Progenitor cell of endocrine pancreas (in vitro differentiated cells): ENCODE measurements at regions not wholly inside any gene's neighbourhood (a gene's known extent, or its start where the extent isn't known, plus 50 kb on each side); places are given as distances from the start of the nearest gene placed in this dataset.
A peak's percentile ranks its signal among the peaks of the same experiment; 100 is the strongest.

Experiments used
- DNase-seq: peaks from one replicate; pipeline ENCODE4 v3.0.0; 2021; ENCODE audit warnings: low spot score; ENCODE audit not compliant: unreplicated experiment
- H3K27ac Mint-ChIP-seq: 2 replicates; pipeline ENCODE4 v1.8.0; 2021; ENCODE audit warnings: mild to moderate bottlenecking, moderate library complexity, mixed read lengths
- H3K27me3 Mint-ChIP-seq: 2 replicates; pipeline ENCODE4 v1.8.0; 2021; ENCODE audit warnings: mixed read lengths
- H3K36me3 Mint-ChIP-seq: 2 replicates; pipeline ENCODE4 v1.8.0; 2022; ENCODE audit warnings: mixed read lengths; ENCODE audit not compliant: insufficient read depth
- H3K4me1 Mint-ChIP-seq: 2 replicates; pipeline ENCODE4 v1.8.0; 2021; ENCODE audit warnings: low read depth, mixed read lengths
- H3K4me3 Mint-ChIP-seq: 2 replicates; pipeline ENCODE4 v1.8.0; 2021; ENCODE audit warnings: low read depth, mild to moderate bottlenecking, moderate library complexity, mixed read lengths
- H3K9me3 Mint-ChIP-seq: 2 replicates; pipeline ENCODE4 v1.8.0; 2021; ENCODE audit warnings: low read depth, mixed read lengths
- TF ChIP-seq, protein P1 (sequence below): fragments of 200-600 bp; sonication (generic); IDR thresholded peaks from one replicate; pipeline ENCODE4 v1.5.0; 2021; ENCODE audit warnings: antibody characterized with exemption, mild to moderate bottlenecking; ENCODE audit not compliant: unreplicated experiment

DNA sequence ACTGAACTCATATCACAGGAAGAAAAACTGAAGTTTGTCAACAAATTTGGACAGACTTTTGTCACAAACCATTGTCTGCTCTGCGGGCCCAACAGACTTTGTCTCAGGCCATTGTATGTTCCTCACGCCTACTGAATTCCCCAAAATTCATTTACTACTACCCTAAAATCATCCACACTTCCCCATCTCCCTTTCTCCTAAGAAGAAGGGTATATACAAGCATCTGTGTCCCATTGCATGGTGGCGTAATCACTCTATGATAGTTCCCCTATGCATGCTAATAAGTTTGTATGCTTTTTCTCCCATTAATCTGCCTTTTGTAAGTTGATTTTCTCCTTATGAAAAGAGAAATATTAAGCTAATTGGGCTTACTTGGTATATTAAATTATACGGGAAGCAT is 54.9 kb upstream of the ATF3 start:
- Mint-ChIP-seq H3K4me1 (peaks cover 4% of the 10 kb centered on the region), H3K27me3 (peaks cover 13% of the 10 kb centered on the region), H3K27ac (no peak overlapping the region), H3K9me3 (no peaks in the 10 kb centered on the region), H3K36me3 (no peaks in the 10 kb centered on the region), H3K4me3 (no peak overlapping the region)
- no peak for DNase-seq
- TF ChIP-seq, protein P1, sequence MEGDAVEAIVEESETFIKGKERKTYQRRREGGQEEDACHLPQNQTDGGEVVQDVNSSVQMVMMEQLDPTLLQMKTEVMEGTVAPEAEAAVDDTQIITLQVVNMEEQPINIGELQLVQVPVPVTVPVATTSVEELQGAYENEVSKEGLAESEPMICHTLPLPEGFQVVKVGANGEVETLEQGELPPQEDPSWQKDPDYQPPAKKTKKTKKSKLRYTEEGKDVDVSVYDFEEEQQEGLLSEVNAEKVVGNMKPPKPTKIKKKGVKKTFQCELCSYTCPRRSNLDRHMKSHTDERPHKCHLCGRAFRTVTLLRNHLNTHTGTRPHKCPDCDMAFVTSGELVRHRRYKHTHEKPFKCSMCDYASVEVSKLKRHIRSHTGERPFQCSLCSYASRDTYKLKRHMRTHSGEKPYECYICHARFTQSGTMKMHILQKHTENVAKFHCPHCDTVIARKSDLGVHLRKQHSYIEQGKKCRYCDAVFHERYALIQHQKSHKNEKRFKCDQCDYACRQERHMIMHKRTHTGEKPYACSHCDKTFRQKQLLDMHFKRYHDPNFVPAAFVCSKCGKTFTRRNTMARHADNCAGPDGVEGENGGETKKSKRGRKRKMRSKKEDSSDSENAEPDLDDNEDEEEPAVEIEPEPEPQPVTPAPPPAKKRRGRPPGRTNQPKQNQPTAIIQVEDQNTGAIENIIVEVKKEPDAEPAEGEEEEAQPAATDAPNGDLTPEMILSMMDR, result no peak

DNA sequence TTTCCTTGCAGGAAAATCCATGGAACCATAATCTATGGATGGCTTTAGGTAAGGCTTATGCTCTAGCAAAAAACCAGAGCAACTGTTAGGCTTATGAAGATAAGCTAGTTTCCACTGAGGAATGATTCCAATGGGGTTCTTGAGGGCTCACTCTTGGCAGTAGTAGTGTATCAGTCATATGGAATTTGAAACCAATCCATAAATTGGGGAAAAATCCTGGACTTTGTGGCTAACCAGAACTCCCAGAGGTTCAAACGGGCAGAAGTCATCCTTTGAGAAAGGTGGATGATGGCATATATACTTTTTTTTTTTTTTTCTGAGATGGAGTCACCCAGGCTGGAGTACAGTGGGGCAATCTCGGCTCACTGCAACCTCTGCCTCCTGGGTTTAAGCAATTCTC is 54.2 kb upstream of the ATF3 start:
- no peak for DNase-seq
- H3K36me3 Mint-ChIP-seq, result no peaks in the 10 kb centered on the region

DNA sequence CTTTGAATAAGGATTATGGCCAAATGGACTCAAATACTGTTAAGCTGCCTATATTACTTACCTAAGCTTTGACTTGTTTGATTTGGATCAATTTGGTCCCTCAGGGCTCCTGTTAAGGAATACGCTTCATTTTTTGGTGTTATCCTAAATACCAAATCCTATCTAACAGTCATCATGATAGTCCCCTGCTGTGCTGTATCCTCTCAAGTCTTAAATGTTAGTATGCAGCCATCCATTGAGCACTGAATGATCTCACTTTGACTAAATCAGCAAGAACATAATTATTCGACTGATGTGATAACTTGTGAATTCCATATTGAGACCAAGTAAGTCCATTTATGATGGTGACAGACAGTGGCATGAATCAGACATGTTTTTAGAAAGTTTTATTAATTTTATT is 53.1 kb upstream of the ATF3 start:
- Mint-ChIP-seq H3K9me3 (no peaks in the 10 kb centered on the region), H3K4me3 (no peak overlapping the region), H3K4me1 (peaks cover 6% of the 10 kb centered on the region), H3K36me3 (no peaks in the 10 kb centered on the region), H3K27ac (no peak overlapping the region), H3K27me3 (peaks cover 6% of the 10 kb centered on the region)
- TF ChIP-seq, protein P1, result no peak
- DNase-seq, result no peak

More for the DNA sequence above, 54.2 kb upstream of the ATF3 start:
- TF ChIP-seq, protein P1, result no peak
- Mint-ChIP-seq H3K27ac (no peak overlapping the region), H3K4me1 (peaks cover 6% of the 10 kb centered on the region), H3K9me3 (no peaks in the 10 kb centered on the region), H3K4me3 (no peak overlapping the region), H3K27me3 (peaks cover 13% of the 10 kb centered on the region)

DNA sequence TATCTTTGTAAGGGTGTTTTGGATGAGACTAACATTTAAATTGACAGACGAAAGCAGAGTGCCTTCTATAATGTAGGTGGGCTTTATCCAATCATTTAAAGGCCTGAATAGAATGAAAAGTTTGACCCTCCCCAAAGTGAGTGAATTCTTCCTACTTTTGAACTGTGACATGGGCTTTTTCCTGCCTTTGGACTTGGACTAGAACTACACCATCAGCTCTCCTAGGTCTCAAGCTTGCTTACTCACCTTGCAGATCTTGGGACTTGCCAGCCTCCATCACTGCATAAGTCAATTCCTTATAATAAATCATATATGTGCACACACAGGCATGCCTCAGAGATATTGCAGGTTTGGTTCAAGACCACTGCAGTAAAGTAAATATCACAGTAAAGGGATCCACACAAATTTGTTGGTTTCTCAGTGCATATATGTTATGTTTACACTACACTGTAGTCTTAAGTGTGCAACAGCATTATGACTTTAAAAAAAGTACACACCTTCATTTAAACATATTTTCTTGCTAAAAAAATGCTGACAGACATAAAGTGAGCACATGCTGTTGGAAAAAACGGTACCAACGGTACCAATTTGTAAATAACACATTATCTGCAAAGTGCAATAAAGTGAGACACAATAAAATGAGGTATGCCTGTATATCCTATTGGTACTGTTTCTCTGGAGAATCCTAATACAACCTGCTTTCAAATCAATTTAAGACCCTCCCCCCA is 51.6 kb upstream of the ATF3 start:
- Mint-ChIP-seq H3K27ac (no peak overlapping the region), H3K4me3 (no peak overlapping the region)

DNA sequence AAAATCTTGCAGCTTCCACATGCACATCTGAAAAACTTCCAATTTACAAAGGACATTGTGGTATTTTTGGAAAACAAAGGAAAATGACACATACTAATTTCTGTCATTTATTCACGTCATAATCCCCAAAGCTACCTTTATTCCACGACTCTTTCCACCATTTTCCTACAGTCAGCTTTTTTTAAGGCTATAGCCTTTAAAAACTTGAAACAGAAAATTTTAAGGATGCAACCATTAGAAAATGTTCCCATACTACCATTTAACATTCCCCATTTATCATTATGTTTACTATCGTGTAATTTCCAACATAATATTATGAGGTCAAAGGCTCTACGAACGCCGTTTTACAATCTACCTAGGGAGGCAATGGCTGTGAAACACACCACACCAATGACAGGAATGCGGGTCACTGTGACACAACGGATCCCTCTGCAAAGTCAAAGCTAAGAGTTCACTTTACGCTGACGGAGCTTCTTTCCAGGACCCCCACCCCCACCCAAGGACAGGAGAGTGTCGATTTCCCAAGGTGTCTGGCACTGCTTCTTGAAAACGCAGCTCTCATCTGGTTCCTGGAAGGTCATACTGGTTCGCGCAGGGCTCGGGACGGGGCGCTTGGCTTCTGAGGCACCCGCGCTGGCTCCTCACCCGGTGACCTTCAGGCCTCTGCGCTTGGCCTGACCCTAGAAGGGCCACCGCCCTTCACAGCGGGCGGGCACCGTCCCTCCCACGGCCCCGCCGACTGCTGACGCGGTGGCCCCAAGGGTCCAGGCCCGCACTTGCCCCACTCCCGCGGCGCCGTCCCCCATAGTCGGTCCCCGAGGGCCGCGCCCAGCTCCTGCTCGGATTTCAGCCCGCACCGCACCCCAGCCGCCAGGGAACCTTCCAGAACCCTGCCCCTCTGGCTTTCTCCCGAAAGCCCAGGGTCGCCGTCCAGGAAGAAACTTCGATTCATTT is 50.5 kb upstream of the ATF3 start:
- no peaks in the 10 kb centered on the region for H3K36me3 Mint-ChIP-seq

More for the DNA sequence above, 51.6 kb upstream of the ATF3 start:
- Mint-ChIP-seq H3K4me1 (peaks cover 6% of the 10 kb centered on the region), H3K27me3 (peaks cover 3% of the 10 kb centered on the region), H3K9me3 (no peaks in the 10 kb centered on the region), H3K36me3 (no peaks in the 10 kb centered on the region)
- TF ChIP-seq, protein P1, result no peak
- DNase-seq, result no peak

More for the DNA sequence above, 50.5 kb upstream of the ATF3 start:
- peak overlapping the region; percentile 96 for H3K27ac Mint-ChIP-seq
- peaks cover 3% of the 10 kb centered on the region for H3K27me3 Mint-ChIP-seq
- peak overlapping the region; percentile 70 for H3K4me3 Mint-ChIP-seq
- TF ChIP-seq, protein P1, result no peak
- DNase-seq, result no peak
- H3K9me3 Mint-ChIP-seq, result peaks cover 3% of the 10 kb centered on the region
- H3K4me1 Mint-ChIP-seq, result peaks cover 6% of the 10 kb centered on the region
